GM12878 (cell line): ENCODE measurements at regions not wholly inside any gene's neighbourhood (a gene's known extent, or its start where the extent isn't known, plus 50 kb on each side); places are given as distances from the start of the nearest gene placed in this dataset.

Experiments
- CTCF ChIP-seq, 3 experiments: IDR thresholded peaks in 2 of 3; conservative IDR thresholded peaks in 1 of 3; 2 replicates each; pipeline ENCODE4 v1.5.1; 2011; ENCODE audit warnings: low read depth in 3 of 3, low read length in 3 of 3, mild to moderate bottlenecking in 3 of 3, control low read depth in 2 of 3, moderate library complexity in 2 of 3, inconsistent platforms in 1 of 3, mixed read lengths in 1 of 3; ENCODE audit not compliant: control insufficient read depth in 2 of 3, insufficient read depth in 1 of 3; ENCODE audit errors: extremely low read depth in 1 of 3
- EZH2 ChIP-seq: IDR thresholded peaks from 2 replicates; pipeline ENCODE4 v1.6.1; 2012; ENCODE audit warnings: low read depth, mild to moderate bottlenecking, control low read depth, inconsistent platforms, low read length, borderline replicate concordance; ENCODE audit not compliant: control insufficient read depth
- GATAD2B ChIP-seq: fragments of 450-650 bp; conservative IDR thresholded peaks from 2 replicates; pipeline ENCODE4 v1.6.1; 2017; ENCODE audit warnings: low read depth, mild to moderate bottlenecking, moderate library complexity
- IRF3 ChIP-seq: fragments of 450-650 bp; IDR thresholded peaks from 2 replicates; pipeline ENCODE4 v1.6.1; 2014; ENCODE audit warnings: mild to moderate bottlenecking
- MEF2B ChIP-seq: fragments of 450-650 bp; IDR thresholded peaks from 2 replicates; pipeline ENCODE4 v1.6.1; 2018; ENCODE audit warnings: mild to moderate bottlenecking, moderate library complexity; ENCODE audit not compliant: partially characterized antibody, poor library complexity, severe bottlenecking
- NKRF ChIP-seq: fragments of 450-650 bp; conservative IDR thresholded peaks from 2 replicates; pipeline ENCODE4 v1.6.1; 2017; ENCODE audit warnings: mild to moderate bottlenecking, moderate library complexity
- PAX8 ChIP-seq: fragments of 450-650 bp; IDR thresholded peaks from 2 replicates; pipeline ENCODE4 v1.6.1; 2017; ENCODE audit warnings: mild to moderate bottlenecking, moderate library complexity
- PML ChIP-seq: IDR thresholded peaks from 2 replicates; pipeline ENCODE4 v1.6.1; 2012; ENCODE audit warnings: low read length, inconsistent platforms
- RFX5 ChIP-seq: IDR thresholded peaks from 2 replicates; pipeline ENCODE4 v1.6.1; 2011; ENCODE audit warnings: low read depth, low read length, improper control_type of control experiment
- SKIL ChIP-seq: fragments of 450-650 bp; IDR thresholded peaks from 2 replicates; pipeline ENCODE4 v1.6.1; 2017; ENCODE audit warnings: mild to moderate bottlenecking, low read depth, inconsistent platforms; ENCODE audit not compliant: poor library complexity, severe bottlenecking
- SMAD1 ChIP-seq: fragments of 450-650 bp; IDR thresholded peaks from 2 replicates; pipeline ENCODE4 v1.6.1; 2018; ENCODE audit warnings: mild to moderate bottlenecking, low read depth; ENCODE audit not compliant: partially characterized antibody
- SMARCA5 ChIP-seq: fragments of 450-650 bp; IDR thresholded peaks from 2 replicates; pipeline ENCODE4 v1.6.1; 2017; ENCODE audit warnings: mild to moderate bottlenecking
- SPI1 ChIP-seq: IDR thresholded peaks from 2 replicates; pipeline ENCODE4 v1.6.1; 2011; ENCODE audit warnings: low read depth, mild to moderate bottlenecking, low read length, moderate library complexity, borderline replicate concordance; ENCODE audit not compliant: insufficient read depth
- WRNIP1 ChIP-seq: IDR thresholded peaks from 2 replicates; pipeline ENCODE4 v1.6.1; 2011; ENCODE audit warnings: low read depth, low read length, improper control_type of control experiment, borderline replicate concordance

DNA sequence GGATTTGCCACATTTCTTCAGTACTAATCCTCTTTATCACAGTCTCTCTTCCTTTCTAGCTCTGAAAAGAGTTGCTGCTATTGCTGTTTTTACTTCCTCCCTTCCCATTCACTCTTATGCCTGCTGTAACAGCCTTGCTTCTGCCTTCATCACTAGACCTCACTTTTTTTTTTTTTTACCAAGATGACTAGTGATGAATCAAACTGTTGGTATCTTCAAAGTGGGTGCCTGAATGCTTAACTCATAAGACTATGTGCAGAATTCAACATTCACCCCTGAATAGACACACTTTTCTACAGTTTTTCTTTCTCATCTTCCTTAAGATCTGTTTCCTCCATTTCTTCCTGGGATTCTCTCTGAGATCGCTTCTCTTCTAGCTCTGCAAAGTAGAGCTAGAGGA is 217.2 kb upstream of the HTR2A start (continued):
- TF ChIP-seq NKRF, result no peak
- TF ChIP-seq PML, result no peak
- no peak for TF ChIP-seq SPI1
- no peak for TF ChIP-seq PAX8
- TF ChIP-seq IRF3, result no peak
- no peak for TF ChIP-seq MEF2B
- TF ChIP-seq EZH2, result no peak
- no peak for TF ChIP-seq SMAD1
- TF ChIP-seq SMARCA5, result no peak
- no peak for TF ChIP-seq GATAD2B
- no peak for TF ChIP-seq RFX5
- TF ChIP-seq CTCF (IDR thresholded peaks at IDR 0.05 in 2 of 3, conservative IDR thresholded peaks at IDR 0.05 in 1 of 3; ENCODE audit: control insufficient read depth in 2 of 3, extremely low read depth in 1 of 3, insufficient read depth in 1 of 3, low read depth in 3 of 3, low read length in 3 of 3), result no peak
- TF ChIP-seq SKIL, result no peak
- no peak for TF ChIP-seq WRNIP1
